Peyer's patch (tissue), 4 donors: ENCODE measurements at regions not wholly inside any gene's neighbourhood (a gene's known extent, or its start where the extent isn't known, plus 50 kb on each side); places are given as distances from the start of the nearest gene placed in this dataset.

Experiments
- POLR2A ChIP-seq, 2 donors: fragments of 450-650 bp; IDR thresholded peaks; one replicate each; pipeline ENCODE4 v1.5.1; 2017; ENCODE audit warnings: antibody characterized with exemption in 2 of 2, mild to moderate bottlenecking in 2 of 2, moderate library complexity in 2 of 2
- TF ChIP-seq, protein P1 (sequence below), 6 experiments: fragments of 450-650 bp in 4 of 6; fragments of 200-600 bp in 2 of 6; sonication (generic) in 1 of 6; IDR thresholded peaks; one replicate each; pipeline ENCODE4 v1.5.1; 2017 to 2019; ENCODE audit warnings: antibody characterized with exemption in 6 of 6, mild to moderate bottlenecking in 3 of 6, moderate library complexity in 1 of 6

DNA sequence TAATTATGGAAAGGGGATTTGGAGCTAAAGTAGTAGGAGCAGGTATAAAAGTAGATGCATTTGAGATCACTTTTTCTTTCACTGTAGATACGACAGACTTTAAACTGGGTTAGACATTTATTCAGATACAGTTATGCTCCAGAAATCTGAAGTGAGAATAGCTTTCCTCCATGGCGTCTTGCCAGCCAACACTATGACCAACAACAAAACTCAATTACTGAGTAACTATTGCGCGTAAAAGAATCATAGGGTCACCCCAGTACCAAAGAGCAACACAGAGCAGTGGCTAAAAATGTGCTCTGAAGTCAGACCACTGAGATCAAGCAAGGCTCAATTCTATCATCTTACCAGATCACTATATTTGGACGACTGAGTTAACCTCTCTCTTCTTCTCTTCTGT lies 262.5 kb upstream of the SORCS1 start:
- TF ChIP-seq, protein P1, sequence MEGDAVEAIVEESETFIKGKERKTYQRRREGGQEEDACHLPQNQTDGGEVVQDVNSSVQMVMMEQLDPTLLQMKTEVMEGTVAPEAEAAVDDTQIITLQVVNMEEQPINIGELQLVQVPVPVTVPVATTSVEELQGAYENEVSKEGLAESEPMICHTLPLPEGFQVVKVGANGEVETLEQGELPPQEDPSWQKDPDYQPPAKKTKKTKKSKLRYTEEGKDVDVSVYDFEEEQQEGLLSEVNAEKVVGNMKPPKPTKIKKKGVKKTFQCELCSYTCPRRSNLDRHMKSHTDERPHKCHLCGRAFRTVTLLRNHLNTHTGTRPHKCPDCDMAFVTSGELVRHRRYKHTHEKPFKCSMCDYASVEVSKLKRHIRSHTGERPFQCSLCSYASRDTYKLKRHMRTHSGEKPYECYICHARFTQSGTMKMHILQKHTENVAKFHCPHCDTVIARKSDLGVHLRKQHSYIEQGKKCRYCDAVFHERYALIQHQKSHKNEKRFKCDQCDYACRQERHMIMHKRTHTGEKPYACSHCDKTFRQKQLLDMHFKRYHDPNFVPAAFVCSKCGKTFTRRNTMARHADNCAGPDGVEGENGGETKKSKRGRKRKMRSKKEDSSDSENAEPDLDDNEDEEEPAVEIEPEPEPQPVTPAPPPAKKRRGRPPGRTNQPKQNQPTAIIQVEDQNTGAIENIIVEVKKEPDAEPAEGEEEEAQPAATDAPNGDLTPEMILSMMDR (IDR thresholded peaks at IDR 0.05), result no peak
- TF ChIP-seq POLR2A (IDR thresholded peaks at IDR 0.05), result no peak
